Muscle of leg (tissue), 3 donors: ENCODE measurements at regions not wholly inside any gene's neighbourhood (a gene's known extent, or its start where the extent isn't known, plus 50 kb on each side); places are given as distances from the start of the nearest gene placed in this dataset.

Source experiments
- DNase-seq: peaks from one replicate; pipeline ENCODE4 v3.0.0; 2013
- H3K27ac ChIP-seq: one replicate; pipeline ENCODE4 v1.5.1; 2013; ENCODE audit warnings: mild to moderate bottlenecking, low read length, control low read depth
- H3K27me3 ChIP-seq: one replicate; pipeline ENCODE4 v1.6.1; 2013; ENCODE audit warnings: low read length; ENCODE audit not compliant: control insufficient read depth, insufficient read depth
- H3K36me3 ChIP-seq: one replicate; pipeline ENCODE4 v1.6.1; 2013; ENCODE audit warnings: low read length; ENCODE audit not compliant: control insufficient read depth, insufficient read depth
- H3K4me1 ChIP-seq: one replicate; pipeline ENCODE4 v1.6.1; 2013; ENCODE audit warnings: low read length; ENCODE audit not compliant: control insufficient read depth, insufficient read depth
- H3K4me3 ChIP-seq: one replicate; pipeline ENCODE4 v1.5.1; 2013; ENCODE audit warnings: low read length, control low read depth
- H3K9me3 ChIP-seq: replicated peaks from 2 replicates; pipeline ENCODE4 v1.6.1; 2013; ENCODE audit warnings: low read depth, low read length; ENCODE audit not compliant: control insufficient read depth
- WGBS: methylation state at CpG from one replicate; pipeline ENCODE4 v1.1.5; 2013; ENCODE audit warnings: missing lambda C conversion rate; ENCODE audit not compliant: insufficient coverage; 5-methylcytosine and 5-hydroxymethylcytosine counted together

DNA sequence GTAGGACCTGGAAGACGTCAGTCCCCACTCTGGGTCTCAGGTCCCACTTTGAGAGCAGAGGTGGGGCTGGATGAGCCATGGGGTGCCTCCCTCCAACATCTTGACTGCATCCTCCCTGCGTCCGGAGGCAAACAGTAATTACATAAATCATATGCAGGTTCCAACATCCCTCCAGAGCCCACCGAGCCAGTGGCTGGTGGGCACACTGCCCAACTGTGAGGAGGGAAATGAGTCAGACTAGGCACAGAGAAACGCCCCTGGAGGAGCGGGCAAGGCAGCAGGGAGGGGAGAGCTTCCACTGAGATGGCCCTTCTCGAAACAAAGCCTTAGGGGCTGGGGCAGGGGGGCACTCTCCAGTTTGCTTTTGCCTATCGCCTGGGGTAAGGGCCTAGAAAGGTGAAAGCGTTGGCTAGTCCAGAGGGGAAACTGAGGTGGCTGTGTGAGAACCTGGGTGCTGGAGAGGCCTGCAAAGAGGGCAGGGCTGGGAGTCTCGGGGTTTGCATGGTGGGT, 168.2 kb upstream of the MYCN start:
- WGBS: 86% methylated on average over 7 of the region's 10 CpGs
- H3K4me3 ChIP-seq: no peak overlapping the region
- DNase-seq: no peak
- H3K36me3 ChIP-seq: no peaks in the 10 kb centered on the region
- H3K4me1 ChIP-seq: no peaks in the 10 kb centered on the region
- peaks cover 2% of the 10 kb centered on the region for H3K27me3 ChIP-seq
- no peaks in the 10 kb centered on the region for H3K9me3 ChIP-seq
- H3K27ac ChIP-seq: no peak overlapping the region

DNA sequence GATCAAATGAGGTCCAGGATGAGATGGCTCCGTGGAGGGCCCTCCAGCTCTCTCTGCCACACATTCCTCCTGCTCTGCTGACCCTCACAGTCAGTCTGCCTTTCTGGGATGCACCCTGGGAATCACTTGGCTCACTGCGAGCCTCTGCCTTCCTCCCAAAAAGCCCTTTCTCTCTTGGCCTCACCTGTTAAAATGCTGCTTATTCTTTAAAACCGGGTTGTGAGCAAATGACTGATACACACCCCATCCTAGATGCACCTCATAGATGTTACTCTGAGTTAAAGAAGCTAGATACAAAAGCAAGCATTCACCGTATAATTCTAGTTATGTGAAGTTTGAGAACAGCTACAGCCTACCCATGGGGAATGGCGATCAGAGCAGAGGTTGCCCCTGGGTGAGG, 167.7 kb upstream of the MYCN start:
- Histone ChIP-seq H3K9me3 (no peaks in the 10 kb centered on the region), H3K4me3 (no peak overlapping the region), H3K4me1 (no peaks in the 10 kb centered on the region), H3K27me3 (peaks cover 2% of the 10 kb centered on the region), H3K36me3 (no peaks in the 10 kb centered on the region), H3K27ac (no peak overlapping the region)
- WGBS: 62% methylated on average over 3 of the region's 5 CpGs
- no peak for DNase-seq

DNA sequence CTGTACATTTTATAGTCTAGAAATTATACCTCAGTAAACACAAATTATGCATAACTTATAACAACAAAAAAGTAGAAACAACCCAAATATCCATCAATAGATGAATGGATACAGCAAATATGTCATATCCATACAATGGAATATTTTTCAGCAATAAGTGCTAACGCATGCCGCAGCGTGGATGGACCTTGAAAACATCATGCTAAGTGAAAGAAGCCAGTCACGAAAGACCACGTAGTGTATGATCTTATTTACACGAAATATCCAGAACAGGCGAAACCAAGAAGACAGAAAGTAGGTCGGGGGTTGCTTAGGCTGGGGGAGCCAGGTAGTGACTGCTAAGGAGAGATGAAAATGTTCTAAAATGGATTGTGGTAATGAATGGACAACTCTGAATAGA, 167.1 kb upstream of the MYCN start:
- no peaks in the 10 kb centered on the region for H3K9me3 ChIP-seq
- H3K4me3 ChIP-seq: no peak overlapping the region
- H3K4me1 ChIP-seq: no peaks in the 10 kb centered on the region
- H3K27ac ChIP-seq: no peak overlapping the region
- no peak for DNase-seq
- peaks cover 2% of the 10 kb centered on the region for H3K27me3 ChIP-seq
- 80% methylated on average over 8 of the region's 8 CpGs for WGBS
- no peaks in the 10 kb centered on the region for H3K36me3 ChIP-seq

DNA sequence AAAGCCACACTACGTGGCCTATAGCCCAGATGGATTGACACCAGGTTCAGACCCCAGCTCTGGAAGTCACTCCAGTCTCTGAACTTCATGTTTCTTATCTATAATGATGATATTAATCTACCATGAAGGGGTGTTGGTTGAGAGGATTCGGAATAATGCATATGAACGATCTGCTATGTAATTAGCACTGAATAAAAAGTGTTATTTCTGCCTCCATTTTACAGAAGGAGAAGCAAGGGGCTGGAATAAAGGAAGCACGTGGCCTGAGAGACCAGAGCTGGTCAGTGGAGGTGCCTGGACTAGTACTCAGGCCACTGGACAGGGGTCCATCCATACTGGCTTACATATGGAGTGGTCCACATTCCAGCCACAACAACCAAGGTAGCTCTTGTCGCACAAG, 166.5 kb upstream of the MYCN start:
- Histone ChIP-seq H3K27ac (no peak overlapping the region), H3K27me3 (peaks cover under 1% of the 10 kb centered on the region), H3K9me3 (no peaks in the 10 kb centered on the region), H3K4me1 (no peaks in the 10 kb centered on the region), H3K4me3 (no peak overlapping the region), H3K36me3 (no peaks in the 10 kb centered on the region)
- no CpG with 5 or more reads among the region's 5 CpGs for WGBS
- DNase-seq: no peak

DNA sequence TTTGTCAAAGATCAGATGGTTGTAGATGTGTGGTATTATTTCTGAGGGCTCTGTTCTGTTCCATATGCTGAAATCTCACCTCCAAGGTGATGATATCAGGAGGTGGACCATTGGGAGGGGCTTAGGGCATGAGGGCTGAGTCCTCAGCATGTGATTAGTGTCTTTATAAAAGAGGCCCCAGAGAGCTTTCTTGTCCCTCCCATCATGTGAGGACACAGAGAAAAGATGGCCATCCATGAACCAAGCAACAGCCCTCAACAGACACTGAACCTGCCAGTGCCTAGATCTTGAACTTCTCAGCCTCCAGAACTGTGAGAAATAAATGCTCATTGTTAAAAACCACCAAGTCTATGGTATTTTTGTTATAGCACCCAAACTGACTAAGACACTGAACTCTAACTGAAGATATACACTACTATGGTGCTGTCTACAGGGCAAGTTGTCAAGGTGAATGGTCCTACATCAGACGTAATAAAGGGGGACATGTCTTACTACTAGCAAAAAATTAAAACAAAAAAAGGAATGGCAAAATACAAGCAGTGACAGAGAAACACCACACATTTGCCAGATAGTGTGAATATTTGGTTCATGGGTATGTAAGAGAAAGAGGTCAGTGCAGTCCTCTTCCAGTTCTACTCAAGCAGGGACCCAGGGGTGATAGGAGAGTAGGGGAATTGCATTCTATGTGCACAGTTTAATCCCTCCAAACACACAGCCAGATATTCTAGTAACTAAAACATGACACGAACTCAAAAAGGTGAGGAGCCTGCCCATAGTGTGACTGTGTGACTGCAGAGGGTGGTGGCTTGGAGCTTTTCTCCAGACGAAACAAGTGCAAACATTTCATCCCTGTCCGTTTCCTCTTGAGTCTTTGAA, 164.4 kb upstream of the MYCN start:
- H3K27ac ChIP-seq: no peak overlapping the region
- WGBS: no CpG with 5 or more reads among the region's 4 CpGs
- no peak for DNase-seq

DNA sequence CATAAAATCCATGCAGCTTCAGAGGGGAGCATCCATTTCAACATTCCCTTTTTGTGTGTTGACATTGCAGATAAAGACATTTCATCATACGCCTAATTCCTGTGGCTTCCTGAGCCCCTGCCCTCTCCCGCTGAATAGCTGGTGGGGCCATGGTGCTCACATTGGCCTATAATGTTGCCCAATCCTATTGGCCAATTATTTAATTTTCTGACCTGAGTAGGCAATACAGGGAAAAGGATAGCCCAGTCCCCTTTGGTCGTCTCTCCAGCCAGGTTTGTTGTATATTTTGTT, 163.8 kb upstream of the MYCN start:
- Histone ChIP-seq H3K4me3 (no peak overlapping the region), H3K4me1 (no peaks in the 10 kb centered on the region), H3K27ac (no peak overlapping the region), H3K36me3 (no peaks in the 10 kb centered on the region), H3K9me3 (no peaks in the 10 kb centered on the region), H3K27me3 (no peaks in the 10 kb centered on the region)
- DNase-seq: no peak
- 100% methylated on average over 1 of the region's 3 CpGs for WGBS

More for the DNA sequence above, 164.4 kb upstream of the MYCN start:
- Histone ChIP-seq H3K27me3 (no peaks in the 10 kb centered on the region), H3K4me3 (no peak overlapping the region), H3K9me3 (no peaks in the 10 kb centered on the region), H3K4me1 (no peaks in the 10 kb centered on the region), H3K36me3 (no peaks in the 10 kb centered on the region)

DNA sequence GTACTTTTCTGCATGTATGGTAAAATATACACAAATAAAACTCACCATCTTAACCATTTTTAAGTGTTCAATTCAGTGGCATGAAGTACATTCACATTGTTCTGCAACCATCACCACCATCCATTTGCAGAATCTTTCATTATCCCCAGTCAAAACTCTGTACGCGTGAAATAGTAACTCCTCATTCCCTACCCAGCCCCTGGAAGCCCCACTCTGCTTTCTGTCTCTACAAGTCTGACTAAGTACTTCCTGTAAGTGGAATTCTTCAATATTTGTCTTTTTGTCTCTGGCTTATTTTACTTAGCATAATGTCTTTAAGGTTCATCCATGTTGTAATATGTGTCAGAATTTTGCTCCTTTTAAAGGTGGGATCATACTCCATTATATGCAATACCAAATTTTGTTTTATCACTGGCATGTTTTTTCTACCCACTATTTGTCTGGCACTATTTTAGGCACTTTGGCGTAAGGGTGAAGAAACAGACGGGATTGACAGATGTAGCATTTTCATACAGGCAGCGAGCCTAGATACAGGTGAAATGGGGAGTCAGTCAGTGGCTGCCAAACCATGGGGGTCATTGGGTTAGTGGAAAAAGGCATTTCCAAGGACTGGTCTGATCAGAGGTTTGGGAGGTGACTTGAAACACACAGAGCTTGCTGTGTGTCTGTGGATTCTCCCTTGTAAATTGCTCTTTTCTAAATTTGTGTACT, 163.2 kb upstream of the MYCN start:
- no peak overlapping the region for H3K4me3 ChIP-seq
- 81% methylated on average over 3 of the region's 5 CpGs for WGBS
- no peaks in the 10 kb centered on the region for H3K4me1 ChIP-seq
- no peaks in the 10 kb centered on the region for H3K36me3 ChIP-seq
- peaks cover 4% of the 10 kb centered on the region for H3K27me3 ChIP-seq
- no peak overlapping the region for H3K27ac ChIP-seq
- no peaks in the 10 kb centered on the region for H3K9me3 ChIP-seq
- DNase-seq: no peak

DNA sequence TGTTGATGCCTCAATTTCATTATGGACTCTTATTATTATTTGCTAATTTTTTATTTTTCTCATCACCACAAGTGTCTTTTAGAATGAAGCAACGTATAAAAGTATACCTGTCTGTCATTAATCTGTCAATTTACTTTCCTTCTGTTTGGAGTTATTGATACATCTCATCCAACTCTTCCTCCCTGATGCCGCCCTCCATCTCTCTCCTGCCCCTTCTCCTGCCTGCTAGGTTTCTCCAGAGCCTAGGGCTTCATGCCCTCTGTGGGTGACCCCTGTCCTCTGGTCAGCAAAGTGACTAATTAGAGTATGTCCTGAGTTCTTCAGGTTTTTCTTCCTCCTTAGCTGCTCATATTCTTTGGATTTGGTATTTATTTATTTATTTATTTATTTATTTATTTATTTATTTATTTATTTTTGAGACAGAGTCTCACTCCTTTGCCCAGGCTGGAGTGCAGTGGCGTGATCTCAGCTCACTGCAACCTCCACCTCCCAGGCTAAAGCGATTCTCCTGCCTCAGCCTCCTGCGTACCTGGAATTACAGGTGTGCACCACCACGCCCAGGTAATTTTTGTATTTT, 162.5 kb upstream of the MYCN start:
- Histone ChIP-seq H3K4me1 (no peaks in the 10 kb centered on the region), H3K4me3 (no peak overlapping the region), H3K27ac (no peak overlapping the region), H3K27me3 (peaks cover 7% of the 10 kb centered on the region), H3K9me3 (no peaks in the 10 kb centered on the region), H3K36me3 (no peaks in the 10 kb centered on the region)
- DNase-seq: no peak
- WGBS: 100% methylated on average over 3 of the region's 6 CpGs

DNA sequence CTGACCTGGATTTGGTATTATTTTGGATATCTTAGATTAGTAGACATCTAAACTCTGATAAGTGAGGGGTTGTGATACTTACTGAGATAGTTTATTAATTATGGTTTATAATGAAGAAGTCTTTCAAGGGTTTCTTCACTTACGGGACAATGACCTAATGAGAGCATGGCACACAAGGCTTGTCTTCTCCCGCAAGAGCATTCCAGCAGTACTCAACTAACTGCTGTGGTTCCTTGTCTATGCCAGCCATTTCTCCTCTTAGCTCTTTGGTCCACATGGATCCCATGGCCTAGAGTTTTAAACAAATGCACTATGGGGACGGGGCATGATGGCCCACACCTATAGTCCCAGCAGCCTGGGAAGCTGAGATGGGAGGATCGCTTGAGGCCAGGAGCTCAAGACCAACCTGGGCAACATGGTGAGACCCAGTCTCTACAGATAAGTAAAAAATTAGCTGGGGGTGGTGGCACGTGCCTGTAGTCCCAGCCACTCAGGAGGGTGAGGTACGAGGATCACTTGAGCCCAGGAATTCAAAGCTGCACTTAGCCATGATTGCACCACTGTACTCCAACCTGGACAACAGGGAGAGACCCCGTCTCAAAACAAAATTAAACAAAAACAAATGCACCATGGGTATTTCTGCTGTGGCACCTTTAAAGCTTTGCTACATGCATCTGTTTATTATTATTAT, 161.7 kb upstream of the MYCN start:
- Histone ChIP-seq H3K9me3 (no peaks in the 10 kb centered on the region), H3K27ac (no peak overlapping the region), H3K27me3 (peaks cover 9% of the 10 kb centered on the region), H3K4me1 (no peaks in the 10 kb centered on the region), H3K4me3 (no peak overlapping the region), H3K36me3 (no peaks in the 10 kb centered on the region)
- no peak for DNase-seq
- 75% methylated on average over 4 of the region's 7 CpGs for WGBS
